DMS153 treated with DMSO at 0.1 percent for 48 hours (cell line): ENCODE measurements at regions not wholly inside any gene's neighbourhood (a gene's known extent, or its start where the extent isn't known, plus 50 kb on each side); places are given as distances from the start of the nearest gene placed in this dataset.
"Not testable (repeated sequence)": the region's sequence is repeated elsewhere in the genome, so short reads cannot be mapped to it uniquely, and the experiment has no call there.

Source experiments
- DNase-seq: peaks from one replicate; lab custom pipeline; 2025; ENCODE audit not compliant: unreplicated experiment; lab: John Stamatoyannopoulos, UW

GRCh38 chr4:186845137-186845842 is 121.6 kb upstream of the FAT1 start:
- DNase-seq, result no peak

GRCh38 chr4:186846426-186846825 is 122.8 kb upstream of the FAT1 start:
- DNase-seq, result no peak

- DNase-seq, result not testable (repeated sequence)
Measured at GRCh38 chr4:186847429-186848131, 123.9 kb upstream of the FAT1 start.

GRCh38 chr4:186848437-186848836 is 124.8 kb upstream of the FAT1 start:
- DNase-seq, result no peak

- no peak for DNase-seq
Measured at GRCh38 chr4:186851291-186852072, 127.8 kb upstream of the FAT1 start.

GRCh38 chr4:186852073-186852420 is 128.4 kb upstream of the FAT1 start:
- no peak for DNase-seq

- DNase-seq, result no peak
Measured at GRCh38 chr4:186852964-186853391, 129.3 kb upstream of the FAT1 start.

- DNase-seq, result no peak
Measured at GRCh38 chr4:186854256-186854655, 130.6 kb upstream of the FAT1 start.

- no peak for DNase-seq
Measured at GRCh38 chr4:186855111-186855510, 131.5 kb upstream of the FAT1 start.

- no peak for DNase-seq
Measured at GRCh38 chr4:186857793-186858192, 134.1 kb upstream of the FAT1 start.

GRCh38 chr4:186858355-186858754 is 134.7 kb upstream of the FAT1 start:
- DNase-seq, result no peak

- no peak for DNase-seq
Measured at GRCh38 chr4:186859420-186859819, 135.8 kb upstream of the FAT1 start.

- DNase-seq, result no peak
Measured at GRCh38 chr4:186861317-186861716, 137.7 kb upstream of the FAT1 start.

GRCh38 chr4:186871856-186872255 is 148.2 kb upstream of the FAT1 start:
- DNase-seq, result no peak

- DNase-seq, result not testable (repeated sequence)
Measured at GRCh38 chr4:186873095-186873494, 149.4 kb upstream of the FAT1 start.

- DNase-seq, result no peak
Measured at GRCh38 chr4:186875476-186875875, 151.8 kb upstream of the FAT1 start.

GRCh38 chr4:186876961-186877626 is 153.4 kb upstream of the FAT1 start:
- DNase-seq, result no peak

- DNase-seq, result no peak
Measured at GRCh38 chr4:186878203-186878776, 154.6 kb upstream of the FAT1 start.

- DNase-seq, result no peak
Measured at GRCh38 chr4:186881521-186882220, 158.0 kb upstream of the FAT1 start.

- no peak for DNase-seq
Measured at GRCh38 chr4:186882293-186882692, 158.6 kb upstream of the FAT1 start.
